MV-4-11 (cell line): ENCODE measurements at regions not wholly inside any gene's neighbourhood (a gene's known extent, or its start where the extent isn't known, plus 50 kb on each side); places are given as distances from the start of the nearest gene placed in this dataset.
"Not testable (repeated sequence)": the region's sequence is repeated elsewhere in the genome, so short reads cannot be mapped to it uniquely, and the experiment has no call there.

Experiments
- DNase-seq: peaks from one replicate; lab custom pipeline; 2025; lab: John Stamatoyannopoulos, UW

GRCh38 chr17:55903028-55903690 is 152.3 kb downstream of the PCTP start:
- no peak for DNase-seq

GRCh38 chr17:55909776-55910175 is 158.9 kb downstream of the PCTP start:
- no peak for DNase-seq

GRCh38 chr17:55911186-55911585 is 160.3 kb downstream of the PCTP start:
- DNase-seq = no peak

- no peak for DNase-seq
These were observed 174.6 kb downstream of the PCTP start for GRCh38 chr17:55925440-55925839.

- no peak for DNase-seq
These were observed 175.6 kb downstream of the PCTP start for GRCh38 chr17:55926276-55926990.

GRCh38 chr17:55930291-55930809 is 179.5 kb downstream of the PCTP start:
- no peak for DNase-seq

GRCh38 chr17:55931446-55931845 is 180.6 kb downstream of the PCTP start:
- peak; percentile 57 for DNase-seq

GRCh38 chr17:55932973-55933372 is 182.1 kb downstream of the PCTP start:
- DNase-seq = no peak

- DNase-seq = not testable (repeated sequence)
These were observed 188.4 kb downstream of the PCTP start for GRCh38 chr17:55939181-55939810.

- DNase-seq = peak; percentile 84
These were observed 193.5 kb upstream of the ANKFN1 start for GRCh38 chr17:55959756-55960155.

- no peak for DNase-seq
These were observed 191.9 kb upstream of the ANKFN1 start for GRCh38 chr17:55961386-55961785.

- DNase-seq = no peak
These were observed 190.3 kb upstream of the ANKFN1 start for GRCh38 chr17:55962951-55963401.

GRCh38 chr17:55964191-55964590 is 189.1 kb upstream of the ANKFN1 start:
- no peak for DNase-seq

- DNase-seq = no peak
These were observed 188.2 kb upstream of the ANKFN1 start for GRCh38 chr17:55965051-55965450.

GRCh38 chr17:55969562-55970324 is 183.5 kb upstream of the ANKFN1 start:
- no peak for DNase-seq

- no peak for DNase-seq
These were observed 174.7 kb upstream of the ANKFN1 start for GRCh38 chr17:55978578-55978977.

GRCh38 chr17:55983096-55983495 is 170.2 kb upstream of the ANKFN1 start:
- DNase-seq = no peak

- peak; percentile 67 for DNase-seq
These were observed 166.5 kb upstream of the ANKFN1 start for GRCh38 chr17:55986817-55987216.

GRCh38 chr17:55988861-55989260 is 164.4 kb upstream of the ANKFN1 start:
- no peak for DNase-seq

GRCh38 chr17:55990332-55991006 is 162.8 kb upstream of the ANKFN1 start:
- DNase-seq = no peak

- no peak for DNase-seq
These were observed 156.4 kb upstream of the ANKFN1 start for GRCh38 chr17:55996826-55997225.

- no peak for DNase-seq
These were observed 152.9 kb upstream of the ANKFN1 start for GRCh38 chr17:56000411-56000810.
